DMS 273 treated with DMSO at 0.1 percent for 48 hours (cell line): ENCODE measurements at regions not wholly inside any gene's neighbourhood (a gene's known extent, or its start where the extent isn't known, plus 50 kb on each side); places are given as distances from the start of the nearest gene placed in this dataset.

Experiments used
- DNase-seq: peaks from one replicate; lab custom pipeline; 2025; lab: John Stamatoyannopoulos, UW

- no peak for DNase-seq
Measured at GRCh38 chr13:50713523-50714248, 129.8 kb downstream of the DLEU7 start.

GRCh38 chr13:50714891-50715290 lies 128.6 kb downstream of the DLEU7 start:
- DNase-seq = no peak

DNA sequence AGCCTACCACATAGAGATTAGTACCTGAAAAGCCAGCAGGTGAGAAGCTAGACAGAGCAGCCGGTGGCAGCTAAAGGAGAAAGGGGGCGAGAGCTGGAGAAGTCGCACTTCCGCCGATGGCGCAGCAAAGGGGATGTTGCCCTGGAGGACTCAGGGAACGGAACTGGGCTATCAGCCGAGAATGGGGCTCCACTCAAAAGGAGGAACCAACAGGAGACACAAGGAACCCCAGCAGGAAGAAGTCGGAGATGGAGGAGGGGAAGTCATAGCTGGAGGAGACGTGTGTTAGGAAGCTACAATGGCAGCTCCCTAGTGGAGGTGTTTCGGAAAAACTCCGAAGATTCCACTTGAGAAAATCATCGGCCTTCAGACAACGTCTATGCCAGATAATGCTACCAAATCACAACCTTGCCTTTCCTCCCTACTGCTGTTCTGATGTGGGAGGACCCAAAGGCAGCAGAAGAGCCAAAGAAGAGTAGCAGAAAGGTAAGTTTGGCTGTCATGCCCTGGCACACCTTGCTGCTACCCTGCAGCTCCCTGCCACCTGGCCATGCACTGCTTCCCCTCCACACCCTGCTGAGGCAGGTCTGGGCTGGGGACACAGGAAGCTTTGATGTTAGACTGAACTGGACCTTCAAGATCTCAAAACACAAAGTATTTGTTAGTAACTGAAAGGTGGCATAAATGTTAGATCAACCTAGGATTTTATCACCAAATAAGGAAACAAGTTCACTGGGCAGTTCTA lies 127.9 kb downstream of the DLEU7 start:
- no peak for DNase-seq

- no peak for DNase-seq
Measured at GRCh38 chr13:50720861-50721671, 122.4 kb downstream of the DLEU7 start.

GRCh38 chr13:50721672-50721992 lies 121.9 kb downstream of the DLEU7 start:
- no peak for DNase-seq

- no peak for DNase-seq
Measured at GRCh38 chr13:50722440-50723125, 120.9 kb downstream of the DLEU7 start.

DNA sequence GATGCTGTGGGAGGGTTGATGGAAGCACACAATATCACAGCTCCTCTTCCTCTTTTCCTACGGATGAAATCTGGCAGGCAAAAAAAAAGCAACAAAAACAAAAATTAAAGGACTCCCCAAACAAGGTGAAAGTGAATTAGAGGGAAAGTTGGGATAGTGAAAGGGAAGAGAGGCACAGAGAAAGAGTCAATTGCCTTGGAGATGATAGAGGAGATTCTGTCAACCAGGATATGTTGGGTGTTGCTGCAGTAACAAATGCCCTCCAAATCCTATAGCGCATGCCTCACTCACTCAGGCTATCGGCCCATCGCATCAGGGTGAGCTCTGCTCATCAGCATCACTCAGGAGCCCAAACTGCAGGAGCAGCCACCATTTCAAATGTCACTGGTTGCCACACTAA lies 119.1 kb downstream of the DLEU7 start:
- DNase-seq = no peak

DNA sequence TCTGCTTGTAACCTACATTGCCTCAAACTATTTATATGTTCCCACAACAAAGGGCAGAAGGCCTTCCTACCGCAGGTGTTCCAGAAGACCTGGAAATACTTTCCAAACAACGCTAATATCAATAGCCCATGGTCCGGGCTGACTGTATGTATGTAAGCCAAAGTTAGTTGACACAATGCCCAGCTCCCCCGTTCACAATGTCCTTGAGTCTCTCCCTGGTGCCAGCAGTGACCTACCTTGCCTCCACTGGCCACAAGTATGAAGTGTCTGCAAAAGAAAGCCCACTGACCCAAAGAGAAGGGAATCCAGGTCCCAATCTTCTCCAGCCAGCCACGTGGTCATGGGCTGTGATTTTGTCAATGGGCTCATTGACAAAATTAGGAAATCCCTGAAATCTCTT lies 118.6 kb downstream of the DLEU7 start:
- DNase-seq = no peak

- no peak for DNase-seq
Measured at GRCh38 chr13:50726164-50726563, 117.3 kb downstream of the DLEU7 start.

- DNase-seq = no peak
Measured at GRCh38 chr13:50729177-50729576, 114.3 kb downstream of the DLEU7 start.

- DNase-seq = no peak
Measured at GRCh38 chr13:50730496-50731351, 112.8 kb downstream of the DLEU7 start.

DNA sequence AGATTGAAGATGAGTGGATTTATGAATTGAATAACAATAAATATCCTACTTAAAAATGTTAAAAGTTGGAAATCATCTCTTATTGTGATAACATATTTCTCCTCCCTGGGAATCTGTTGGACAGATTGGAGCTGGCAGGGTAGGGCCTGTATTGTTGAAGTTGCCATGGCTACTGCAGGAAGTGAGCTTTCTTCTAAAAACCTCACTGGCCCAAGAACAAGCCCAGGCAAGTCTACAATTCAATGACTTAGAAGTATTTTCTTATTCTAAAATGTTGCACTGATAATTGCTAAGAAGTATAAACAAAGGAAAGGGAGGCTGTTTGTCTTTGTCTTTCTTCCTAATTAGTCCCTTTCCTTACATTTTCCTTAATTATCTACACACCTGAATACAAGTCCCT lies 112.1 kb downstream of the DLEU7 start:
- peak; percentile 22 for DNase-seq

GRCh38 chr13:50732712-50733111 lies 110.8 kb downstream of the DLEU7 start:
- DNase-seq = no peak

DNA sequence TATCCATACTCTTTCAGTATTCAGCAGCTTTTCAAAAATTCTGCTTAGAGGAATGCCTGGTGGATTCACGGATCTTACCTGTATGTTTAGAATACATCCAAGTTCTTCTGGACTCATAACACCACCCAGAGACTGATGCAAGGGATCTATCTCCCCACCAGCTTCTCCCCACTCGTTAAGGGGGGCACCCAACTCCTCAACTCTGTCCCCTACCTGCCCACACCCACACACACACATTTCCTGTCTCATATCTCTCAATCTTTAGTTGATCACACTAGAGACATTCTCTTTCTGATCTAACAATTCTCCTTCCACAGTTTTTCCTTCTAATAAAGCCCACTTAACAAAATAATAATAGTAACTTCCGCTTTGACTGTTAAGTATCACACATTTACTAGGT lies 110.1 kb downstream of the DLEU7 start:
- no peak for DNase-seq

- no peak for DNase-seq
Measured at GRCh38 chr13:50735071-50735470, 108.4 kb downstream of the DLEU7 start.

- no peak for DNase-seq
Measured at GRCh38 chr13:50740052-50740741, 103.3 kb downstream of the DLEU7 start.

GRCh38 chr13:50742353-50742752 lies 101.1 kb downstream of the DLEU7 start:
- no peak for DNase-seq

DNA sequence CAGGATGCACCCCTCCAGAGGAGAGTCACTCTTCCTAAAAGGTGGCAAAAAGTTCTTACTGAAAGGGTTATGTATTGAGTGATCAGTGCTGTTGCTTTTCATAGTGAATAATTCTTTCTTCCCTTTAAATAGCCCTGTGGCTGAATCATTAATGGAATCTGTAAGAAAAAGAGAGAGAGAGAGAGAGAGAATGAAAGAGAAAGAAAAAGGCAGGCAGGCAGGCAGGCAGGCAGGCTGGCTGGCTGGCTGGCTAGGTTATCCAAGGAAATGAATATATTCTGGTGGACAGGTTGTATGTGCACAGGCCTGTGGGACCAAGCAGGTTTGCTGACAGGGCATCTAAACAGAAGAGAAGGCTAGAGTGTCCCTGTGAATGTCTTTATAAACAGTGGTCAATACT lies 100.5 kb downstream of the DLEU7 start:
- DNase-seq = no peak

DNA sequence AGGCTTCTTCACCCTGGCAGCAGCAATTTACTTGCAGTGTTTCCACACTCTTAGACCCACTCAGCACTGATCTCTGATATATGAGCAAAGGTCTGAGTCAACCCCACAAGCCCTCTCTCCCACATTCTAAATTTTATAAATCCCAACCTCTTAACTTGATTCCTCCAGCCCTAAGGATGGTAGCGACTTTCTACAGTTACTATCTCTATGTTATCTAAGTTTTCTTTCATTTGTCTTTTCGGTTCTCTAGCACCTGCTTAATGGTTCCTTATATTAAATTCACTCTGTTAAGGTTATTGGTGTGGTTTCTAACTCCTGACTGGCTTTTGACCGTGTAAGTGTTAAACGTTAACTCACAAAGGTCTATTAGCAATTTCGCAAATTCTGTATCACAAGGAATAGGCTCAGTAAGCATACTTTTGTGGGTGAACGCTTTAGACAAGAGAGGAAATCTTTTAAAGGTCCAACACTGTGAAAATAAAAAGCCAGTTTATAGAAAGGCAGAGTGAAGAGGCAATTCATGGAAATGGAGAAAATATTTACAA lies 99.3 kb downstream of the DLEU7 start:
- no peak for DNase-seq

DNA sequence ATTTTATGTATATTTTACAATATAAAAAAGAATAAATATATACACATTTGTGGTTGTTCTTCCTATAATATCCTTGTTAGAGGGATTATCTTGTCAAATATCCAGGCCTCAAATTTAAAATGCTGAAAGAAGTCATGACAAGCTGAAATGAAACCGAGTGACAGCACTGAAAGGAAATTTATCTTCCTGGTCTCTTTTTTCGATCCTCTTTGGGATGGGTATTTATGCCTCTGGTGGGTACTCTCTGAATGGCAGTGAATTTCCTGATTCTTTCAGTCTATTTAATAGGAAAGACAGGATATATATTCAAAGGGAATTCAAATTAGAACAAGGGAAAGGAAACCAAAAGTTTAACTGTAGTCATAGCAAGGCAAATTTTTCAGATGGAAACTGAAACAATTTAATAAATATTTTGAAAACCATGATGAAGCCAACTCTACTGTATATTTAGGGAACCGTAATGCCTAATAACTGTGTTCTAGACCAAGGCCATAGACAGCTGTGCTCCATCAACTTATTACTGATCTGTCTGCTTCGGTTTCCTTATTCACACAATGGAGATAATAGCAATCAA lies 97.9 kb downstream of the DLEU7 start:
- DNase-seq = no peak
